ENCODE measurements at regions not wholly inside any gene's neighbourhood (a gene's known extent, or its start where the extent isn't known, plus 50 kb on each side); places are given as distances from the start of the nearest gene placed in this dataset.

DNA sequence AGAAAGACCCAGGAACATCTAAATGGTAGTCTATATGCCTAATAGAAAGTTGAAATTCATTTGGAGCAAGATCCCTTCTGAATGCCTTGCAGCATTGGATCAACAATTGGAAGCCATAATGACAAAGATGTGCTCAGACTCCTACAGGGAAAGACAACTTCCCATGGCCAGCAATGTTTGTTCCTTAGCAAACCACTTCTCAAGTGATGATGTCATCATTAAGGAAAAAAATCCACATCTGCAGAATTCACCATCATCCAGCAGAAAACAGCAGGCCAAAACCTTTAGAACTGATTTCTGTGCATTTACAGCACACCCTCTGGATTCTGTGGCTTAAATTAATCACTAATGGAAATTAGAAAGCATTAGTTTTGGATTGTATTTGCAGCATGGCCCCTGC, 82.4 kb upstream of the ZIC3 start:
- ATAC-seq (replicated peaks in 1 of 4), result no peak
- H3K4me3 Mint-ChIP-seq, result no peak overlapping the region

DNA sequence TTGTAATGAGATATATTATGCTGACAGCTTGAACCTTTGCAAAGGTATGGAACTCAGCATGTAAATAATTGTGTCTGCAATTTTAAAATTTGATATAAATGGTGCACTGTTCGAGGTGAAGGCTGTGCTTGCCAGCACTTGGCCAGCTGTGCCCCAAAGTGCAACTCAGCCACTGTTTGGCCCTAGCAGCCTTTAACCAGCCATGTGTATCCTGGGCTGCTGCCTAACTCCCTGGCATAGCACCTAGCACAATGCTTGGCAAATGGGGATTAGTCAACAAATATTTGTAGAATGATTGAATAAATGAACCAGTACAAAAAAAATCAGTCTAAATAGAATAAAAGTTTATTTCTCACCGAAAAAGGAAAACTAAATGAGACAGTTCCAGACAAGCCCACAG, 83.8 kb upstream of the ZIC3 start:
- H3K27me3 Mint-ChIP-seq, result peaks cover 6 to 21% of the 10 kb centered on the region in 2 donors
- no peak overlapping the region for H3K4me3 ChIP-seq (ENCODE audit: control insufficient read depth in 1 of 2, extremely low read depth in 1 of 2, low read length in 1 of 2)
- H3K9me3 Mint-ChIP-seq, result no peaks in the 10 kb centered on the region
- H3K36me3 ChIP-seq (ENCODE audit: control insufficient read depth in 2 of 2, extremely low read depth in 1 of 2, insufficient read depth in 1 of 2, low read length in 1 of 2), result no peaks in the 10 kb centered on the region
- CTCF ChIA-PET, result no interaction called here
- DNase-seq, result no peak
- ATAC-seq (replicated peaks in 1 of 4), result no peak
- no peaks in the 10 kb centered on the region for H3K36me3 Mint-ChIP-seq
- WGBS (ENCODE audit: insufficient coverage), result no CpG with 5 or more reads among the region's 2 CpGs
- H3K4me1 ChIP-seq (ENCODE audit: control insufficient read depth in 1 of 2, extremely low read depth in 1 of 2, insufficient read depth in 2 of 2, low read length in 2 of 2), result no peaks in the 10 kb centered on the region
- no peaks in the 10 kb centered on the region for H3K4me1 Mint-ChIP-seq
- no peaks in the 10 kb centered on the region for H3K9me3 ChIP-seq
- no peak overlapping the region for H3K27ac Mint-ChIP-seq
- no peak overlapping the region for H3K4me3 Mint-ChIP-seq
- no peaks in the 10 kb centered on the region for H3K27me3 ChIP-seq (replicated peaks in 1 of 2; ENCODE audit: control insufficient read depth in 2 of 2, extremely low read depth in 1 of 2, insufficient read depth in 2 of 2, low read length in 1 of 2)
- POLR2A ChIA-PET, result no interaction called here
- no peak overlapping the region for H3K27ac ChIP-seq (ENCODE audit: low read length)

More for the DNA sequence above, 82.4 kb upstream of the ZIC3 start:
- no peaks in the 10 kb centered on the region for H3K27me3 ChIP-seq (replicated peaks in 1 of 2; ENCODE audit: control insufficient read depth in 2 of 2, extremely low read depth in 1 of 2, insufficient read depth in 2 of 2, low read length in 1 of 2)
- no peak overlapping the region for H3K4me3 ChIP-seq (ENCODE audit: control insufficient read depth in 1 of 2, extremely low read depth in 1 of 2, low read length in 1 of 2)
- no peaks in the 10 kb centered on the region for H3K9me3 ChIP-seq
- no peaks in the 10 kb centered on the region for H3K36me3 ChIP-seq (ENCODE audit: control insufficient read depth in 2 of 2, extremely low read depth in 1 of 2, insufficient read depth in 1 of 2, low read length in 1 of 2)
- ChIA-PET POLR2A (interaction anchor here in 1 of 2 donors (0.6 kb wide), 1 partner anchor 313 kb away, joined by 3 read pairs; no protein-coding TSS in a partner anchor), CTCF (no interaction called here)
- no peaks in the 10 kb centered on the region for H3K9me3 Mint-ChIP-seq
- H3K27ac Mint-ChIP-seq, result no peak overlapping the region
- H3K27ac ChIP-seq (ENCODE audit: low read length), result no peak overlapping the region
- H3K27me3 Mint-ChIP-seq, result peaks cover 6 to 21% of the 10 kb centered on the region in 2 donors
- no peaks in the 10 kb centered on the region for H3K4me1 Mint-ChIP-seq
- DNase-seq, result no peak
- no peaks in the 10 kb centered on the region for H3K36me3 Mint-ChIP-seq
- H3K4me1 ChIP-seq (ENCODE audit: control insufficient read depth in 1 of 2, extremely low read depth in 1 of 2, insufficient read depth in 2 of 2, low read length in 2 of 2), result no peaks in the 10 kb centered on the region

DNA sequence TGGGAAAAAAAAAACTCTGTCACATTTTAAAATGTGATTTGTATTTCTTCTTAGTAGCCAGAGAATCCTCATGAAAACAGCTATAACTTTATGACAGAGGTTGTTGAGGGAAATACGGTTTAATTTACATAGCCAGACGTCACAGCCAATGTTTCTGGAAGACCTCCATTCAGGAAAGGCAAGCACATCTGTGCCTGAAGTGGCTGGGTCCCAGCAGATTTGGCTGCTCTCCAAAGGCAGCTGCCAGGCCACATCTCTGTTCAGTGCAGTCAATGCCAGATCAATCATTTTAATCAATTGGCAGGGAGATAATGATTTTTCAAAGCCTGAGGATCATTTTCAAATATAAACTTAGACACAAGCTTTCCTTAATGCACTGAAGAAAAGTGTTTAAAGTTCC, 86.5 kb upstream of the ZIC3 start:
- H3K9me3 ChIP-seq, result no peaks in the 10 kb centered on the region
- H3K27me3 ChIP-seq (replicated peaks in 1 of 2; ENCODE audit: control insufficient read depth in 2 of 2, extremely low read depth in 1 of 2, insufficient read depth in 2 of 2, low read length in 1 of 2), result no peaks in the 10 kb centered on the region
- H3K27ac ChIP-seq (ENCODE audit: low read length), result no peak overlapping the region
- no peak for DNase-seq
- no peak overlapping the region for H3K4me3 Mint-ChIP-seq
- H3K9me3 Mint-ChIP-seq, result no peaks in the 10 kb centered on the region
- CTCF ChIA-PET, result no interaction called here
- H3K36me3 ChIP-seq (ENCODE audit: control insufficient read depth in 2 of 2, extremely low read depth in 1 of 2, insufficient read depth in 1 of 2, low read length in 1 of 2), result no peaks in the 10 kb centered on the region
- H3K36me3 Mint-ChIP-seq, result no peaks in the 10 kb centered on the region
- no peaks in the 10 kb centered on the region for H3K4me1 Mint-ChIP-seq
- H3K27me3 Mint-ChIP-seq, result peaks cover 6 to 20% of the 10 kb centered on the region in 2 donors
- 0% methylated on average over 1 of the region's 2 CpGs for WGBS (ENCODE audit: insufficient coverage)
- no peak overlapping the region for H3K27ac Mint-ChIP-seq
- POLR2A ChIA-PET, result no interaction called here
- H3K4me3 ChIP-seq (ENCODE audit: control insufficient read depth in 1 of 2, extremely low read depth in 1 of 2, low read length in 1 of 2), result no peak overlapping the region
- no peaks in the 10 kb centered on the region for H3K4me1 ChIP-seq (ENCODE audit: control insufficient read depth in 1 of 2, extremely low read depth in 1 of 2, insufficient read depth in 2 of 2, low read length in 2 of 2)
- no peak for ATAC-seq (replicated peaks in 1 of 4)

DNA sequence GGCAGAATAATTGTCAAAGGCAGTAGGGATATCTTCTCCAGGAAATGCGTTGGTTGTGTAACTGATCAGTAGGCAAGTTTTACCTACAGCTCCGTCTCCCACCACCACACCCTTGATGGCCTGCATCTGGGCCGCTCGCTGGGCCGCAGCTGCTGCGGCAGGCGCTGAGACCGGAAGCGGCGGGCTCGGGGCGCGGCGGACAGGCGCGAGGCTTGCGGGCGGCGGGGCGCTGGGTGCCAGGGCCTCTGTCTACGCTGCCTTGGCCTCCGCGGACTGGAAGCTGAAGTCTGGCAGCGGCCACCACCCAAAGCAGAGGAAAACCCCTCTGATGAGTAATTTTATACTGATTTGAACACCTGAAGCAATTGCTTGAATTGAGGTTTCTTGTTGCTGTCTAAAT, 124.2 kb upstream of the ZIC3 start:
- POLR2A ChIA-PET, result no interaction called here
- no peaks in the 10 kb centered on the region for H3K4me1 ChIP-seq (ENCODE audit: control insufficient read depth in 1 of 2, extremely low read depth in 1 of 2, insufficient read depth in 2 of 2, low read length in 2 of 2)
- DNase-seq (no peak), ATAC-seq (replicated peaks in 1 of 4) (no peak)
- H3K27me3 ChIP-seq (replicated peaks in 1 of 2; ENCODE audit: control insufficient read depth in 2 of 2, extremely low read depth in 1 of 2, insufficient read depth in 2 of 2, low read length in 1 of 2), result no peaks in the 10 kb centered on the region
- no peak overlapping the region for H3K4me3 ChIP-seq (ENCODE audit: control insufficient read depth in 1 of 2, extremely low read depth in 1 of 2, low read length in 1 of 2)
- Mint-ChIP-seq H3K27ac (no peak overlapping the region), H3K27me3 (peaks cover 3 to 39% of the 10 kb centered on the region in 2 donors), H3K4me3 (no peak overlapping the region), H3K9me3 (peaks cover 0 to 5% (median 2%) of the 10 kb centered on the region in 3 donors), H3K36me3 (no peaks in the 10 kb centered on the region), H3K4me1 (no peaks in the 10 kb centered on the region)
- CTCF ChIA-PET, result no interaction called here
- no peak overlapping the region for H3K27ac ChIP-seq (ENCODE audit: low read length)
- no CpG with 5 or more reads among the region's 24 CpGs for WGBS (ENCODE audit: insufficient coverage)
- H3K9me3 ChIP-seq, result no peaks in the 10 kb centered on the region
- H3K36me3 ChIP-seq (ENCODE audit: control insufficient read depth in 2 of 2, extremely low read depth in 1 of 2, insufficient read depth in 1 of 2, low read length in 1 of 2), result no peaks in the 10 kb centered on the region

DNA sequence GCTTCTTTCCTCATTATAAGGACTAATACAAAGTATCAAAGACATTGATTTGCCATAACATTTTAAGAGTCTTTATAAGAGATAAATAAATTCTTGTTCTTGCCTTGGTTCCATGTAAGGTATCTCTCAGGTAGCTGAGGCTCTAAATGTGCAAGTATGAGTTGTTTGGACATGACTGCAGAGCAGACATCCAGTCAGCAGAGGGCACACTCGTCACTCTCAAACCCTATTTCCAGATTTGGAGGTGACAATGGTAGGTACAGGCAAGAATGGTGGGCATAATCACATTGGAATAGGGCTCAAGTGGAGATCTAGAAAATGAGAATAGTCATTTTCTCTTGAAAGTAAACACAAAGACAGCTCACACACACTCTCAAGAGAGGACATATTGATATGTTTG, 133.3 kb upstream of the ZIC3 start:
- H3K27ac ChIP-seq (ENCODE audit: low read length), result no peak overlapping the region
- Mint-ChIP-seq H3K27ac (no peak overlapping the region), H3K4me3 (no peak overlapping the region), H3K36me3 (no peaks in the 10 kb centered on the region), H3K27me3 (peaks cover 35 to 52% of the 10 kb centered on the region in 2 donors), H3K9me3 (peaks cover 0 to 11% (median 3%) of the 10 kb centered on the region in 3 donors), H3K4me1 (peaks cover 5 to 8% (median 5%) of the 10 kb centered on the region in 3 donors)
- H3K27me3 ChIP-seq (replicated peaks in 1 of 2; ENCODE audit: control insufficient read depth in 2 of 2, extremely low read depth in 1 of 2, insufficient read depth in 2 of 2, low read length in 1 of 2), result peaks cover 0 to 29% of the 10 kb centered on the region in 2 experiments
- no peak for ATAC-seq (replicated peaks in 1 of 4)
- peaks cover 0 to 16% of the 10 kb centered on the region in 2 experiments for H3K4me1 ChIP-seq (ENCODE audit: control insufficient read depth in 1 of 2, extremely low read depth in 1 of 2, insufficient read depth in 2 of 2, low read length in 2 of 2)
- no CpG with 5 or more reads among the region's 1 CpG for WGBS (ENCODE audit: insufficient coverage)
- DNase-seq, result no peak
- H3K4me3 ChIP-seq (ENCODE audit: control insufficient read depth in 1 of 2, extremely low read depth in 1 of 2, low read length in 1 of 2), result no peak overlapping the region
- no peaks in the 10 kb centered on the region for H3K9me3 ChIP-seq
- no peaks in the 10 kb centered on the region for H3K36me3 ChIP-seq (ENCODE audit: control insufficient read depth in 2 of 2, extremely low read depth in 1 of 2, insufficient read depth in 1 of 2, low read length in 1 of 2)
- ChIA-PET CTCF (no interaction called here), POLR2A (no interaction called here)

DNA sequence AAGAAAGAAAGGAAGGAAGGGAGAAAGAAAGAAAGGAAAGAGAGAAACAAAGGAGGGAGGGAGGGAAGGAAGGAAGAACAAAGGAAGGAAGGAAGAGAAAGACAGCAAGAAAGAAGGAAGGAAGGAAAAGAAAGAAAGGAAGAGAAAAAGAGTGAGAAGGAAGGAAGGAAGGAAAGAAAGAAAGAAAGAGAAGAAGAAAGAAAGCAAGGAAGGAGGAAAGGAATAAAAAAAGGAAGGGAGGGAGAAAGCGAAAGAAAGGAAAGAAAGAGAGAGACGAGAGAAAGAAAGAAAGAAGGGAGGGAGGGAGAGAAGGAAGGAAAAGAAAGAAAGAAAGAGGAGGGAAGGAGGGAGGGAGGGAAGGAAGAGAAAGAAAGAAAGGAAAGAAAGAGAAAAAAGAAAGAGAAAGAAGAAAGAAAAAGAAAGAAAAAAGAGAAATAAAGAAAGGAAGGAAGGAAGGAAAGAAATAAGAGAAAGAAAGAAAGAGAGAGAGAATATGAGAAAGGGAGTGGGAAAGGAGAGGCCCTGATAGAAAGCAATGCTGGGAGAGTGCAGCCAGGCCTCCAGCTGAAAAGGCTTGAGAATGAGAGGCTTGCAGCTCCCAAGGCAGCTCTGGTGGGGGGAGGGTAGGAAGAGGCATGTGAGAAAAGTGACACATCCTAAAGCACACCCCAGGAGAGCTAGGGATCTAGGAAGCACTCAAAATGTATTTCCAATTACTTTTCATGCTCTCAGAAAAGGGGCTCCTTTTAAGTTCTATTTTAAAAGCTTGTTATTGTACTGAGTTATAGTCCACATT, 134.0 kb upstream of the ZIC3 start:
- Mint-ChIP-seq H3K27me3 (peaks cover 40 to 49% of the 10 kb centered on the region in 2 donors), H3K36me3 (no peaks in the 10 kb centered on the region), H3K27ac (no peak overlapping the region), H3K9me3 (peaks cover 0 to 11% (median 3%) of the 10 kb centered on the region in 3 donors), H3K4me1 (peaks cover 5 to 9% (median 5%) of the 10 kb centered on the region in 3 donors), H3K4me3 (no peak overlapping the region)
- no peak for ATAC-seq (replicated peaks in 1 of 4)
- Histone ChIP-seq H3K27me3 (replicated peaks in 1 of 2; ENCODE audit: control insufficient read depth in 2 of 2, extremely low read depth in 1 of 2, insufficient read depth in 2 of 2, low read length in 1 of 2) (peaks cover 0 to 36% of the 10 kb centered on the region in 2 experiments), H3K9me3 (no peaks in the 10 kb centered on the region), H3K27ac (ENCODE audit: low read length) (no peak overlapping the region), H3K4me3 (ENCODE audit: control insufficient read depth in 1 of 2, extremely low read depth in 1 of 2, low read length in 1 of 2) (no peak overlapping the region), H3K4me1 (ENCODE audit: control insufficient read depth in 1 of 2, extremely low read depth in 1 of 2, insufficient read depth in 2 of 2, low read length in 2 of 2) (peaks cover 0 to 23% of the 10 kb centered on the region in 2 experiments), H3K36me3 (ENCODE audit: control insufficient read depth in 2 of 2, extremely low read depth in 1 of 2, insufficient read depth in 1 of 2, low read length in 1 of 2) (no peaks in the 10 kb centered on the region)
- POLR2A ChIA-PET, result no interaction called here
- WGBS (ENCODE audit: insufficient coverage), result 53% methylated on average over 2 of the region's 2 CpGs
- DNase-seq, result no peak
- CTCF ChIA-PET, result no interaction called here

All from T-cell (primary cell).